ENCODE measurements at regions not wholly inside any gene's neighbourhood (a gene's known extent, or its start where the extent isn't known, plus 50 kb on each side); places are given as distances from the start of the nearest gene placed in this dataset.

GRCh38 chr11:32267679-32268187 lies 167.6 kb downstream of the WT1 start:
- no peak for DNase-seq (ENCODE audit: low read depth)
- TF ChIP-seq CTCF (IDR thresholded peaks at IDR 0.05; ENCODE audit: control insufficient read depth, insufficient read depth, low read depth, low read length, missing control alignments): no peak
- H3K4me3 ChIP-seq (ENCODE audit: control insufficient read depth, low read depth, low read length): no peak overlapping the region

- TF ChIP-seq CTCF (IDR thresholded peaks at IDR 0.05; ENCODE audit: control insufficient read depth, insufficient read depth, low read depth, low read length, missing control alignments): no peak
- no peak for DNase-seq (ENCODE audit: low read depth)
- H3K4me3 ChIP-seq (ENCODE audit: control insufficient read depth, low read depth, low read length): no peak overlapping the region
These were observed 161.4 kb downstream of the WT1 start for GRCh38 chr11:32273931-32274330.

GRCh38 chr11:32279672-32280071 lies 155.7 kb downstream of the WT1 start:
- no peak for TF ChIP-seq CTCF (IDR thresholded peaks at IDR 0.05; ENCODE audit: control insufficient read depth, insufficient read depth, low read depth, low read length, missing control alignments)
- H3K4me3 ChIP-seq (ENCODE audit: control insufficient read depth, low read depth, low read length): no peak overlapping the region
- DNase-seq (ENCODE audit: low read depth): no peak

- DNase-seq (ENCODE audit: low read depth): no peak
- H3K4me3 ChIP-seq (ENCODE audit: control insufficient read depth, low read depth, low read length): no peak overlapping the region
- no peak for TF ChIP-seq CTCF (IDR thresholded peaks at IDR 0.05; ENCODE audit: control insufficient read depth, insufficient read depth, low read depth, low read length, missing control alignments)
These were observed 155.0 kb downstream of the WT1 start for GRCh38 chr11:32280339-32280738.

GRCh38 chr11:32288276-32288675 lies 147.1 kb downstream of the WT1 start:
- no peak for TF ChIP-seq CTCF (IDR thresholded peaks at IDR 0.05; ENCODE audit: control insufficient read depth, insufficient read depth, low read depth, low read length, missing control alignments)
- DNase-seq (ENCODE audit: low read depth): no peak

GRCh38 chr11:32289701-32290100 lies 145.6 kb downstream of the WT1 start:
- TF ChIP-seq CTCF (IDR thresholded peaks at IDR 0.05; ENCODE audit: control insufficient read depth, insufficient read depth, low read depth, low read length, missing control alignments): no peak

More at GRCh38 chr11:32288276-32288675, 147.1 kb downstream of the WT1 start:
- no peak overlapping the region for H3K4me3 ChIP-seq (ENCODE audit: control insufficient read depth, low read depth, low read length)

GRCh38 chr11:32290783-32291182 lies 144.6 kb downstream of the WT1 start:
- no peak overlapping the region for H3K4me3 ChIP-seq (ENCODE audit: control insufficient read depth, low read depth, low read length)
- TF ChIP-seq CTCF (IDR thresholded peaks at IDR 0.05; ENCODE audit: control insufficient read depth, insufficient read depth, low read depth, low read length, missing control alignments): no peak
- DNase-seq (ENCODE audit: low read depth): no peak

More at GRCh38 chr11:32289701-32290100, 145.6 kb downstream of the WT1 start:
- no peak overlapping the region for H3K4me3 ChIP-seq (ENCODE audit: control insufficient read depth, low read depth, low read length)
- DNase-seq (ENCODE audit: low read depth): no peak

All from AG09309 (cell line).